Spleen (tissue), 7 donors: ENCODE measurements at regions not wholly inside any gene's neighbourhood (a gene's known extent, or its start where the extent isn't known, plus 50 kb on each side); places are given as distances from the start of the nearest gene placed in this dataset.

Experiments
- POLR2A ChIP-seq, 3 donors: fragments of 450-650 bp; IDR thresholded peaks; one replicate each; pipeline ENCODE4 v1.5.1; 2017; ENCODE audit warnings: antibody characterized with exemption in 3 of 3, mild to moderate bottlenecking in 1 of 3
- POLR2AphosphoS5 ChIP-seq, 3 donors: sonication (generic); formaldehyde crosslinking; IDR thresholded peaks; one replicate each; pipeline ENCODE4 v1.5.1; 2017; ENCODE audit warnings: antibody characterized with exemption in 3 of 3
- TF ChIP-seq, protein P1 (sequence below), 11 experiments: fragments of 200-600 bp in 7 of 11; fragments of 450-650 bp in 4 of 11; sonication (generic) in 4 of 11; IDR thresholded peaks in 8 of 11; conservative IDR thresholded peaks in 3 of 11; 1 replicate in 7 of 11; 2 replicates in 4 of 11; pipeline versions ENCODE4 v1.4.0 to v1.8.0; 2016 to 2021; ENCODE audit warnings: antibody characterized with exemption in 11 of 11, inconsistent platforms in 4 of 11, mild to moderate bottlenecking in 1 of 11
- donor health status: DM: no; HTN: no; CAD: no; lungs with moderate emphysema.
- donor health status: DM: no; HTN: no; CAD: no.
- donor health status: DM: no; HTN: no; CAD: no.

- TF ChIP-seq, protein P1, sequence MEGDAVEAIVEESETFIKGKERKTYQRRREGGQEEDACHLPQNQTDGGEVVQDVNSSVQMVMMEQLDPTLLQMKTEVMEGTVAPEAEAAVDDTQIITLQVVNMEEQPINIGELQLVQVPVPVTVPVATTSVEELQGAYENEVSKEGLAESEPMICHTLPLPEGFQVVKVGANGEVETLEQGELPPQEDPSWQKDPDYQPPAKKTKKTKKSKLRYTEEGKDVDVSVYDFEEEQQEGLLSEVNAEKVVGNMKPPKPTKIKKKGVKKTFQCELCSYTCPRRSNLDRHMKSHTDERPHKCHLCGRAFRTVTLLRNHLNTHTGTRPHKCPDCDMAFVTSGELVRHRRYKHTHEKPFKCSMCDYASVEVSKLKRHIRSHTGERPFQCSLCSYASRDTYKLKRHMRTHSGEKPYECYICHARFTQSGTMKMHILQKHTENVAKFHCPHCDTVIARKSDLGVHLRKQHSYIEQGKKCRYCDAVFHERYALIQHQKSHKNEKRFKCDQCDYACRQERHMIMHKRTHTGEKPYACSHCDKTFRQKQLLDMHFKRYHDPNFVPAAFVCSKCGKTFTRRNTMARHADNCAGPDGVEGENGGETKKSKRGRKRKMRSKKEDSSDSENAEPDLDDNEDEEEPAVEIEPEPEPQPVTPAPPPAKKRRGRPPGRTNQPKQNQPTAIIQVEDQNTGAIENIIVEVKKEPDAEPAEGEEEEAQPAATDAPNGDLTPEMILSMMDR (IDR thresholded peaks at IDR 0.05 in 8 of 11, conservative IDR thresholded peaks at IDR 0.05 in 3 of 11) = no peak
- TF ChIP-seq POLR2A (IDR thresholded peaks at IDR 0.05) = no peak
- no peak for TF ChIP-seq POLR2AphosphoS5 (IDR thresholded peaks at IDR 0.05)
Measured at GRCh38 chr5:136526021-136526420, 160.7 kb upstream of the TRPC7 start.
